Thyroid gland (tissue), 4 donors: ENCODE measurements at regions not wholly inside any gene's neighbourhood (a gene's known extent, or its start where the extent isn't known, plus 50 kb on each side); places are given as distances from the start of the nearest gene placed in this dataset.

Experiments
- DNase-seq, 2 donors: peaks; one replicate each; pipeline ENCODE4 v3.0.0-alpha.2; 2019
- H3K27ac ChIP-seq, 3 donors: fragments of 200-600 bp; sonication (generic); 1 replicate in 2 of 3; 2 replicates in 1 of 3; pipeline ENCODE4 v1.5.1; 2016 to 2019; ENCODE audit warnings: mild to moderate bottlenecking in 1 of 3, moderate library complexity in 1 of 3
- H3K27me3 ChIP-seq: fragments of 200-600 bp; sonication (generic); one replicate; pipeline ENCODE4 v1.5.1; 2019
- H3K36me3 ChIP-seq, 2 donors: fragments of 200-600 bp; sonication (generic); one replicate each; pipeline ENCODE4 v1.5.1; 2016 to 2019
- H3K4me1 ChIP-seq, 2 donors: fragments of 200-600 bp; sonication (generic); one replicate each; pipeline ENCODE4 v1.5.1; 2017 to 2019
- H3K4me3 ChIP-seq, 3 donors: fragments of 200-600 bp; sonication (generic); replicated peaks in 1 of 3; 1 replicate in 2 of 3; 2 replicates in 1 of 3; pipeline ENCODE4 v1.5.1; 2016; ENCODE audit warnings: mild to moderate bottlenecking in 1 of 3
- H3K9me3 ChIP-seq: fragments of 200-600 bp; sonication (generic); one replicate; pipeline ENCODE4 v1.5.1; 2017
- POLR2A ChIP-seq, 2 donors: fragments of 450-650 bp; IDR thresholded peaks; one replicate each; pipeline ENCODE4 v1.6.1; 2017; ENCODE audit warnings: antibody characterized with exemption in 2 of 2, mild to moderate bottlenecking in 2 of 2, moderate library complexity in 1 of 2
- WGBS, 2 donors: methylation state at CpG; one replicate each; pipeline ENCODE4 v1.1.5; 2017; 5-methylcytosine and 5-hydroxymethylcytosine counted together
- intact Hi-C: fragments of 100-400 bp; cut with DNase I; formaldehyde crosslinking; loops from one replicate; pipeline ENCODE4 v1.15.1; 2023
- TF ChIP-seq, protein P1 (sequence below), 6 experiments: fragments of 200-600 bp in 3 of 6; fragments of 450-650 bp in 3 of 6; sonication (generic) in 3 of 6; IDR thresholded peaks; one replicate each; pipeline ENCODE4 v1.5.1; 2016 to 2019; ENCODE audit warnings: antibody characterized with exemption in 6 of 6, mild to moderate bottlenecking in 2 of 6, inconsistent platforms in 1 of 6, moderate library complexity in 1 of 6

DNA sequence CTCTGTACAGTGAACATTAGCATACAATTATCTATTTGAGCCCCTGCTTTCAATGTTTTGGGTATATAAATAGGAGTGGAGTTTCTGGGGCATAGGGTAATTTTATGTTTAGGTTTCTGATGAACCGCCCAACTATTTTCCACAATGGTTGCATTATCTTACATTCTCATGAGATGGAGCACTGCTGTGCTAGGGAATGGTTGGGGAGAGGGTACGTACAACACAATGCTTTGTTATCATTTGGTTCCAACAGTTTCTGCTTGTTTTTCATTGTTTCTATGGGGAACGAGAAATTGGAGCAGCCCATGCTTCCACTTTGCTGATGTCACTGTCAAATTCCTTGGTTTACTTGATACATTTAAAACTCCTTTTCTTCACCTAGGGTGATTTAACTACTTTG, 1115.3 kb downstream of the REEP3 start:
- Histone ChIP-seq H3K36me3 (no peaks in the 10 kb centered on the region), H3K4me1 (no peaks in the 10 kb centered on the region), H3K27ac (no peak overlapping the region), H3K4me3 (no peak overlapping the region), H3K9me3 (no peaks in the 10 kb centered on the region), H3K27me3 (no peaks in the 10 kb centered on the region)
- 68 to 71% methylated on average over 3 of the region's 3 CpGs for WGBS, 2 donors
- no peak for DNase-seq
- intact Hi-C loops, result no loop called here
- TF ChIP-seq POLR2A (IDR thresholded peaks at IDR 0.05), result no peak
- TF ChIP-seq, protein P1, sequence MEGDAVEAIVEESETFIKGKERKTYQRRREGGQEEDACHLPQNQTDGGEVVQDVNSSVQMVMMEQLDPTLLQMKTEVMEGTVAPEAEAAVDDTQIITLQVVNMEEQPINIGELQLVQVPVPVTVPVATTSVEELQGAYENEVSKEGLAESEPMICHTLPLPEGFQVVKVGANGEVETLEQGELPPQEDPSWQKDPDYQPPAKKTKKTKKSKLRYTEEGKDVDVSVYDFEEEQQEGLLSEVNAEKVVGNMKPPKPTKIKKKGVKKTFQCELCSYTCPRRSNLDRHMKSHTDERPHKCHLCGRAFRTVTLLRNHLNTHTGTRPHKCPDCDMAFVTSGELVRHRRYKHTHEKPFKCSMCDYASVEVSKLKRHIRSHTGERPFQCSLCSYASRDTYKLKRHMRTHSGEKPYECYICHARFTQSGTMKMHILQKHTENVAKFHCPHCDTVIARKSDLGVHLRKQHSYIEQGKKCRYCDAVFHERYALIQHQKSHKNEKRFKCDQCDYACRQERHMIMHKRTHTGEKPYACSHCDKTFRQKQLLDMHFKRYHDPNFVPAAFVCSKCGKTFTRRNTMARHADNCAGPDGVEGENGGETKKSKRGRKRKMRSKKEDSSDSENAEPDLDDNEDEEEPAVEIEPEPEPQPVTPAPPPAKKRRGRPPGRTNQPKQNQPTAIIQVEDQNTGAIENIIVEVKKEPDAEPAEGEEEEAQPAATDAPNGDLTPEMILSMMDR (IDR thresholded peaks at IDR 0.05), result no peak

DNA sequence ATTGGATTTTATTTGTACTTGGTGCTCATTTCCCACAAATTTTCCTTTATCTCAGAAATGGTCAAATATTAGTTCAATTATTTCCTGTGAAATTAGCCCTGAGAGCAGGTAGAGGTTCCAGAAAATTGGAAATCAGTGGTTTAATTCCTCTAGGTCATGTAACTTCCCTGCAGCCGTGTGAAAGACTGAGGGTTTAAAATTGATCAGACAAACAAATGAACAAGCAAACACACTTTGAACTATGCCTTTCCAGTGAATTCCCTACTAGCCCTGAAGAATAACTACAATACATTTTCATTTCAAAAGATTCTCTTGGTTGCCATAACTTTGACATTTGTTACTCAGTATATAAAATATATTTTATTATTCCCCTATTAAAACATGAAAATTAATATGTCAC, 1116.7 kb downstream of the REEP3 start:
- H3K27ac ChIP-seq, result no peak overlapping the region
- WGBS, 2 donors, result 70 to 73% methylated on average over 1 of the region's 1 CpG
- no peaks in the 10 kb centered on the region for H3K9me3 ChIP-seq
- no peaks in the 10 kb centered on the region for H3K4me1 ChIP-seq
- H3K27me3 ChIP-seq, result no peaks in the 10 kb centered on the region
- intact Hi-C loops, result no loop called here
- no peaks in the 10 kb centered on the region for H3K36me3 ChIP-seq
- H3K4me3 ChIP-seq, result no peak overlapping the region
- TF ChIP-seq POLR2A (IDR thresholded peaks at IDR 0.05), result no peak
- TF ChIP-seq, protein P1 (IDR thresholded peaks at IDR 0.05), result no peak
- no peak for DNase-seq

DNA sequence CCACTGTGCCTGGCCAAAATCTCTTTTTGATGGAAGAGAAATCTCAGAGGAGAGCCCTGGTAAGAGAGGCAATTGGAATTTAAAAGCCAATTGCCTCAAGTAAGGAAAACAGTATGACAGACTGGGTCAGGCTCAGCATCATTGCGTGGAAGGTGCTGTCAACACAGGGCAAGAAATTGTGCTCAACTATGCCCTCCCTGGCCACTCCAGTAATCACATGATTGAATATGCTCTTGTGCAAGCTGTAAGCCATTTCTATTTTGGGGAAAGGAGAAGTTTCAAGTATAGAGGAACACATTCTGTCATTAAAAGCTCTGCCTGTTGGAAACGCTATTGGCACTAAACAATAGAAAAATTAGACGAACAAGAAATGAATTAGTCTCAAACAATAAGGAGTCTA, 1127.7 kb downstream of the REEP3 start:
- no peaks in the 10 kb centered on the region for H3K9me3 ChIP-seq
- H3K4me3 ChIP-seq, result no peak overlapping the region
- no peak for DNase-seq
- intact Hi-C loops, result no loop called here
- no peaks in the 10 kb centered on the region for H3K36me3 ChIP-seq
- TF ChIP-seq POLR2A (IDR thresholded peaks at IDR 0.05), result no peak
- TF ChIP-seq, protein P1 (IDR thresholded peaks at IDR 0.05), result no peak
- H3K27me3 ChIP-seq, result no peaks in the 10 kb centered on the region
- H3K4me1 ChIP-seq, result no peaks in the 10 kb centered on the region
- WGBS, 2 donors, result 67 to 78% methylated on average over 3 of the region's 3 CpGs
- no peak overlapping the region for H3K27ac ChIP-seq

DNA sequence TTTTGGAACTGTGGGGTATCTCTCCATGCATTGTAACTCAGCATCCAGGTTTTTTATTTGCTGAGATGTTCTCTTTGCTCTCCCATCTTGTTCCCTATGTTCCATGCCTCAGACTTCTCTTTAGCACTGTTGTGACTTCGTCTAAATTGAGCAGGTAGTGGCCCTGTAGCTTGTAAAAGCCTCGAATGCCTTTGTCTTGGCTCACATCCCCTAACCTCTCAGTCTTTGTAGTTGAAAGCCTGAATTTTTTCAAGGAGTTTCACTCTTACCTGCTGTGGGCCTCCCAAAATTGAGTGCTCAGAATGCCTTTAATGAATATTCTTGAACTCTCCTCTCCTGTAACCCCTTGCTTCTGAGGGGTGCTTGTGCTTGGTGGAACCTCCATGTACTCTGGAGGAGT, 1137.3 kb downstream of the REEP3 start:
- no peaks in the 10 kb centered on the region for H3K9me3 ChIP-seq
- H3K36me3 ChIP-seq, result no peaks in the 10 kb centered on the region
- intact Hi-C loops, result no loop called here
- H3K27me3 ChIP-seq, result no peaks in the 10 kb centered on the region
- H3K27ac ChIP-seq, result no peak overlapping the region
- 23 to 37% methylated on average over 2 of the region's 2 CpGs for WGBS, 2 donors
- no peak overlapping the region for H3K4me3 ChIP-seq
- H3K4me1 ChIP-seq, result no peaks in the 10 kb centered on the region
- no peak for DNase-seq
- TF ChIP-seq, protein P1 (IDR thresholded peaks at IDR 0.05), result no peak
- TF ChIP-seq POLR2A (IDR thresholded peaks at IDR 0.05), result no peak

DNA sequence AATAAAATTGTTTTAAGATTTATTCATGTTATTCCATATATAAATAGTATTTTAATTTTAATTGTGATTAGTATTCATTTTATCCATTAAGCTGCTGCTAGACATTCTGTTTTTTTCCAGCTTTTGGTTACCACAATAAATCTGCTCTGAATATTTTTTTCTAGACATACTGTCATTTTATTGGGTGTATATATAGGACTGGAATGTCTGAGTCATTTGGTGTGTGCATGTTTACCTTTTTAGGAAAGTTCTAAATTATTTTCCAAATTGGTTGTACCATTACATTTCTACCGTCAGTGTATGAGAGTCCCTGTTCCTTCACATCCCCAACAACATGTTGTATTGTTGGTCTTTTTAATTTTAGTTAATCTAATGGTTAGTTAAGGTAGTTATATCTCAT, 1138.1 kb downstream of the REEP3 start:
- no peak overlapping the region for H3K27ac ChIP-seq
- intact Hi-C loops, result no loop called here
- no peaks in the 10 kb centered on the region for H3K27me3 ChIP-seq
- no peaks in the 10 kb centered on the region for H3K36me3 ChIP-seq
- TF ChIP-seq, protein P1 (IDR thresholded peaks at IDR 0.05), result no peak
- no peak for DNase-seq
- WGBS, 2 donors, result 91 to 96% methylated on average over 1 of the region's 1 CpG
- H3K4me1 ChIP-seq, result no peaks in the 10 kb centered on the region
- no peaks in the 10 kb centered on the region for H3K9me3 ChIP-seq
- H3K4me3 ChIP-seq, result no peak overlapping the region
